Mesenchymal stem cell (in vitro differentiated cells and primary cell): ENCODE measurements at regions not wholly inside any gene's neighbourhood (a gene's known extent, or its start where the extent isn't known, plus 50 kb on each side); places are given as distances from the start of the nearest gene placed in this dataset.

Experiments
- DNase-seq: peaks from one replicate; pipeline ENCODE4 v3.0.0-alpha.2; 2013
- H2AFZ ChIP-seq: one replicate; pipeline ENCODE4 v1.6.1; 2013; ENCODE audit warnings: low read depth, mild to moderate bottlenecking, control low read depth, inconsistent platforms, low read length, moderate library complexity
- H2AK5ac ChIP-seq: 2 replicates; pipeline ENCODE4 v1.6.1; 2013; ENCODE audit warnings: low read length, moderate library complexity, mild to moderate bottlenecking, inconsistent platforms; ENCODE audit not compliant: severe bottlenecking
- H2BK120ac ChIP-seq: one replicate; pipeline ENCODE4 v1.6.1; 2013; ENCODE audit warnings: low read depth, mild to moderate bottlenecking, inconsistent platforms, low read length, moderate library complexity
- H2BK12ac ChIP-seq, 2 experiments: one replicate each; pipeline ENCODE4 v1.6.1; 2013; ENCODE audit warnings: inconsistent platforms in 2 of 2, low read length in 2 of 2, mild to moderate bottlenecking in 2 of 2, moderate library complexity in 2 of 2, control low read depth in 1 of 2
- H2BK15ac ChIP-seq: one replicate; pipeline ENCODE4 v1.6.1; 2013; ENCODE audit warnings: mild to moderate bottlenecking, low read depth, inconsistent platforms; ENCODE audit not compliant: poor library complexity, severe bottlenecking
- H2BK5ac ChIP-seq: 2 replicates; pipeline ENCODE4 v1.6.1; 2013; ENCODE audit warnings: low read depth, mild to moderate bottlenecking, low read length, control low read depth, inconsistent platforms; ENCODE audit not compliant: poor library complexity, severe bottlenecking
- H3K14ac ChIP-seq, 2 experiments: one replicate each; pipeline ENCODE4 v1.6.1; 2013; ENCODE audit warnings: inconsistent platforms in 2 of 2, low read length in 2 of 2, control low read depth in 1 of 2, mild to moderate bottlenecking in 1 of 2, moderate library complexity in 1 of 2
- H3K18ac ChIP-seq, 2 experiments: one replicate each; pipeline ENCODE4 v1.6.1; 2013; ENCODE audit warnings: inconsistent platforms in 2 of 2, low read length in 2 of 2, control low read depth in 1 of 2, low read depth in 1 of 2, mild to moderate bottlenecking in 1 of 2
- H3K23ac ChIP-seq, 2 experiments: one replicate each; pipeline ENCODE4 v1.6.1; 2013; ENCODE audit warnings: inconsistent platforms in 2 of 2, low read length in 2 of 2, mild to moderate bottlenecking in 2 of 2, moderate library complexity in 2 of 2, control low read depth in 1 of 2
- H3K27ac ChIP-seq: 2 replicates; pipeline ENCODE4 v1.5.1; 2013; ENCODE audit warnings: mild to moderate bottlenecking, moderate library complexity, low read length, control low read depth, inconsistent platforms; ENCODE audit not compliant: poor library complexity, severe bottlenecking
- H3K27me3 ChIP-seq, 2 experiments: 2 replicates each; pipeline versions ENCODE4 v1.6.1 to v1.7.0; 2013; ENCODE audit warnings: low read length in 2 of 2, mild to moderate bottlenecking in 2 of 2, moderate library complexity in 2 of 2, control low read depth in 1 of 2, inconsistent platforms in 1 of 2; ENCODE audit not compliant: control insufficient read depth in 1 of 2, insufficient read depth in 1 of 2
- H3K36me3 ChIP-seq, 2 experiments: 2 replicates each; pipeline versions ENCODE4 v1.6.1 to v1.7.0; 2013; ENCODE audit warnings: low read length in 2 of 2, control low read depth in 1 of 2, inconsistent platforms in 1 of 2, low read depth in 1 of 2, mild to moderate bottlenecking in 1 of 2; ENCODE audit not compliant: insufficient read depth in 2 of 2, control insufficient read depth in 1 of 2
- H3K4ac ChIP-seq, 2 experiments: one replicate each; pipeline ENCODE4 v1.6.1; 2013; ENCODE audit warnings: inconsistent platforms in 2 of 2, low read length in 2 of 2, mild to moderate bottlenecking in 2 of 2, moderate library complexity in 2 of 2, control low read depth in 1 of 2, low read depth in 1 of 2
- H3K4me1 ChIP-seq: 2 replicates; pipeline ENCODE4 v1.6.1; 2013; ENCODE audit warnings: low read depth, low read length, control low read depth; ENCODE audit not compliant: control insufficient read depth, insufficient read depth
- H3K4me2 ChIP-seq: 2 replicates; pipeline ENCODE4 v1.6.1; 2013; ENCODE audit warnings: low read length, mild to moderate bottlenecking, inconsistent platforms; ENCODE audit not compliant: poor library complexity, severe bottlenecking
- H3K4me3 ChIP-seq, 2 experiments: 2 replicates each; pipeline versions ENCODE4 v1.5.1 to v1.7.0; 2013; ENCODE audit warnings: low read length in 2 of 2, mild to moderate bottlenecking in 2 of 2, control low read depth in 1 of 2, low read depth in 1 of 2; ENCODE audit not compliant: insufficient read depth in 1 of 2
- H3K79me1 ChIP-seq: replicated peaks from 2 replicates; pipeline ENCODE4 v1.6.1; 2013; ENCODE audit warnings: mild to moderate bottlenecking, control low read depth, low read length, inconsistent platforms; ENCODE audit not compliant: poor library complexity, severe bottlenecking
- H3K9ac ChIP-seq: 2 replicates; pipeline ENCODE4 v1.7.0; 2013; ENCODE audit warnings: mild to moderate bottlenecking, low read length, moderate library complexity
- H3K9me3 ChIP-seq: 2 replicates; pipeline ENCODE4 v1.7.0; 2013; ENCODE audit warnings: mild to moderate bottlenecking, low read length; ENCODE audit not compliant: control insufficient read depth
- H4K8ac ChIP-seq: one replicate; pipeline ENCODE4 v1.6.1; 2013; ENCODE audit warnings: inconsistent platforms, mild to moderate bottlenecking, low read length, moderate library complexity
- H4K91ac ChIP-seq: one replicate; pipeline ENCODE4 v1.6.1; 2013; ENCODE audit warnings: mild to moderate bottlenecking, low read length, inconsistent platforms
- WGBS: methylation state at CpG from one replicate; pipeline ENCODE4 v1.1.7; 2013; ENCODE audit warnings: mixed read lengths; 5-methylcytosine and 5-hydroxymethylcytosine counted together

DNA sequence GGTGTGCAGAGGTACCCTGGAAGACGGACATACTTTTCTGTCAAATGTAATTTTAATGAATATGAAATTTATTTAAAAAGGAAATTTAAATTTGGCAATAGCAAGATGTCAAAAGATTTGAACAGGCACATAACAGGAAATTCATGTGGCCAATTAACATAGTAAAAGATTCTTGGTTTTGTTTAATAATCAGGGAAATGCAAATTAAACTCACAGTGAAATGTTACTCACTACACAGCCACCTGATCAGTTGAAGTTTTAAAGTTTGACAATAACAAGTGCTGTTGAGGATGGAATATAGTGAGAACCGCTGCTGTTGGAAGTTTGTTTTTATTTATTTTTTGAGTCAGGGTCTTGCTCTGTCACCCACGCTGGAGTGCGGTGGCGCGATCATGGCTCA lies 63.9 kb downstream of the TEX35 start:
- Histone ChIP-seq H3K36me3 (no peaks in the 10 kb centered on the region), H3K27ac (no peak overlapping the region), H2AFZ (no peak overlapping the region), H2BK12ac (no peak overlapping the region), H2BK15ac (peak overlapping the region; percentile 21), H3K4me1 (peaks cover 2% of the 10 kb centered on the region), H3K14ac (no peak overlapping the region), H3K4ac (no peak overlapping the region), H3K4me3 (no peak overlapping the region), H4K8ac (no peak overlapping the region), H3K23ac (no peak overlapping the region), H3K79me1 (no peaks in the 10 kb centered on the region), H3K9me3 (no peaks in the 10 kb centered on the region), H3K9ac (no peak overlapping the region), H2BK5ac (no peak overlapping the region), H2AK5ac (no peak overlapping the region), H3K18ac (no peak overlapping the region), H4K91ac (no peak overlapping the region), H3K27me3 (no peaks in the 10 kb centered on the region), H2BK120ac (no peak overlapping the region), H3K4me2 (no peak overlapping the region)
- no peak for DNase-seq
- WGBS, result 100% methylated on average over 5 of the region's 6 CpGs

DNA sequence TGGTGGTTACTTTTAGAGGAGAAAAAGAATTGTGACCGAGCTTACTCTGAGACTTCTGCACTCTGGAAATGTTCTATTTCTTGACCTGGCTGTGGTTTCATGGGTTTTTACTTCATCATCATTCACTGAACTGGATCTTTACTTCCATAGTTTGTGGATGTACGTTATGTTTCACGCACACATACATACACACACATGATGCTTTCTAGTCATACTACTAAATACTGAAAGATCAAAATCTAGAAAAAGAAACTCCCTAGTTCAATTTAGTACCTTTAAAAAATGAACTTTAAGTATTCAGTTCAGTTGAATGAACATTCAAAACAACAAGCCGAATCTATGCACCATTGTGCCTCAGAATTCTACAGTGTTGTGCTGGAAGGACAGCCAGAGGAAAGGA lies 65.0 kb downstream of the TEX35 start:
- no peak overlapping the region for H2BK120ac ChIP-seq
- no peak overlapping the region for H3K14ac ChIP-seq
- peaks cover 2% of the 10 kb centered on the region for H3K4me1 ChIP-seq
- WGBS, result 88% methylated on average over 3 of the region's 4 CpGs
- no peak overlapping the region for H4K8ac ChIP-seq
- H4K91ac ChIP-seq, result no peak overlapping the region
- H3K9ac ChIP-seq, result no peak overlapping the region
- no peak overlapping the region for H3K18ac ChIP-seq
- no peaks in the 10 kb centered on the region for H3K27me3 ChIP-seq
- H2AFZ ChIP-seq, result no peak overlapping the region
- no peak overlapping the region for H2BK12ac ChIP-seq
- H3K79me1 ChIP-seq, result no peaks in the 10 kb centered on the region
- no peaks in the 10 kb centered on the region for H3K36me3 ChIP-seq
- no peak overlapping the region for H2BK5ac ChIP-seq
- no peak overlapping the region for H2AK5ac ChIP-seq
- no peak overlapping the region for H2BK15ac ChIP-seq
- H3K27ac ChIP-seq, result no peak overlapping the region
- no peaks in the 10 kb centered on the region for H3K9me3 ChIP-seq
- H3K23ac ChIP-seq, result no peak overlapping the region
- no peak for DNase-seq
- H3K4me3 ChIP-seq, result no peak overlapping the region
- H3K4me2 ChIP-seq, result no peak overlapping the region
- no peak overlapping the region for H3K4ac ChIP-seq

DNA sequence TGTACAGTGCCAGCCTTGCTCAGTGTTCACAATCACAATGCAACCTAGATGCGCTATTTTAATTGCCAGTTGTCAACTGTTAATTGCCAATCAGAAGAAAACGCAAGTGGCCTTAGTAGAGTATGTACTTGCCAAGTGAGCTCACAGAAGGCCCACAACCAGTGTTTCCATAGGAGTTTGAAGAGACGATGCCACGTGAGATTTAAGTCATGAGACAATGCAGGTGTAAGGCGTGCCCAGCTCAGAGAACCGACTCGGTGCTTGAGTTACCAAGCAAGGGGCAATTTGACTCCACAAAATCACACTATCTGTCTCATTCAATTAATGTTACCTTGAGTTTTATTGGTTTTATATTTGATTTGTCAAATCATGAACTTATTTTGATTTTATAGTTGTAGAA lies 65.6 kb downstream of the TEX35 start:
- no peak overlapping the region for H3K4ac ChIP-seq
- H4K8ac ChIP-seq, result no peak overlapping the region
- H3K18ac ChIP-seq, result no peak overlapping the region
- H2BK15ac ChIP-seq, result no peak overlapping the region
- no peak overlapping the region for H3K4me2 ChIP-seq
- H3K9me3 ChIP-seq, result no peaks in the 10 kb centered on the region
- DNase-seq, result no peak
- H3K4me3 ChIP-seq, result no peak overlapping the region
- no peaks in the 10 kb centered on the region for H3K27me3 ChIP-seq
- no peak overlapping the region for H3K27ac ChIP-seq
- no peak overlapping the region for H4K91ac ChIP-seq
- no peaks in the 10 kb centered on the region for H3K79me1 ChIP-seq
- H2BK12ac ChIP-seq, result no peak overlapping the region
- no peak overlapping the region for H3K14ac ChIP-seq
- H2BK5ac ChIP-seq, result no peak overlapping the region
- H3K4me1 ChIP-seq, result peaks cover 2% of the 10 kb centered on the region
- H2AK5ac ChIP-seq, result no peak overlapping the region
- H2AFZ ChIP-seq, result no peak overlapping the region
- H3K36me3 ChIP-seq, result no peaks in the 10 kb centered on the region
- no peak overlapping the region for H3K23ac ChIP-seq
- H2BK120ac ChIP-seq, result no peak overlapping the region
- H3K9ac ChIP-seq, result no peak overlapping the region
- WGBS, result 94% methylated on average over 4 of the region's 7 CpGs

DNA sequence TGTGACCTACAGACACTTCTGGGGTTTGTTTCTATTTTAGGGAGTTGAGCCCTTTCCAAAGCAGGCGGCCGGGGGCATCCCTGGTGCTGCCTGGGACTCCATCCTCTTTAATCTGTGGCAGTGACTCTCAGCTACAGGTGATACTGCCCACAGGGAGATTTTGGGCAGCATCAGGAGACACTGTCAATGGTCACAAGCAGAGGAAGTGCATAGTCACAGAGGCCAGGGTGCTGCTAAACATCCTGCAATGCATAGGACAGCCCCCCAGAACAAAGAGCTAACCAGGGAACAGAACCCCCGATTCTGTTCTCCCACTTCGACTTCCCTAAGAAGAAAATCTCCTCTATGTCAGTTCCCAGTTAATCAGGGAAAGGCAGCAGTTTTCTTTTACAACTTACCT lies 66.2 kb downstream of the TEX35 start:
- DNase-seq, result no peak
- Histone ChIP-seq H3K9ac (no peak overlapping the region), H2BK5ac (no peak overlapping the region), H2AFZ (no peak overlapping the region), H2BK12ac (no peak overlapping the region), H2AK5ac (no peak overlapping the region), H3K18ac (no peak overlapping the region), H4K91ac (no peak overlapping the region), H3K9me3 (no peaks in the 10 kb centered on the region), H3K36me3 (no peaks in the 10 kb centered on the region), H3K4me1 (peaks cover 2% of the 10 kb centered on the region), H3K27me3 (no peaks in the 10 kb centered on the region), H2BK120ac (no peak overlapping the region), H4K8ac (no peak overlapping the region), H3K4ac (no peak overlapping the region), H2BK15ac (no peak overlapping the region), H3K27ac (no peak overlapping the region), H3K4me2 (no peak overlapping the region), H3K14ac (no peak overlapping the region), H3K23ac (no peak overlapping the region), H3K79me1 (no peaks in the 10 kb centered on the region), H3K4me3 (no peak overlapping the region)
- WGBS, result 96% methylated on average over 4 of the region's 4 CpGs
